H1 (cell line): ENCODE measurements at regions not wholly inside any gene's neighbourhood (a gene's known extent, or its start where the extent isn't known, plus 50 kb on each side); places are given as distances from the start of the nearest gene placed in this dataset.

Experiments used
- CTCF ChIA-PET: fragments of 300-600 bp; sonication (Branson Sonifier 250); formaldehyde crosslinking; loops from one replicate; lab custom pipeline; 2021; ENCODE audit not compliant: partially characterized antibody; lab: Charles Lee
- POLR2A ChIA-PET: fragments of 300-600 bp; sonication (Branson Sonifier 250); formaldehyde crosslinking; loops from one replicate; lab custom pipeline; 2021; ENCODE audit warnings: inconsistent platforms; ENCODE audit not compliant: partially characterized antibody; lab: Charles Lee
- DNase-seq, 2 experiments: peaks; one replicate each; pipeline versions ENCODE4 v3.0.0 to v3.0.0-alpha.2; 2010 to 2022; ENCODE audit warnings: low spot score in 2 of 2, low read depth in 1 of 2, mixed read lengths in 1 of 2
- FAIRE-seq: peaks from 2 replicates; lab custom pipeline; 2011; peaks lifted over from hg19 to GRCh38; lab: Jason Lieb, UNC
- H2AFZ ChIP-seq: 2 replicates; pipeline ENCODE4 v1.8.1; 2012; ENCODE audit warnings: low read length, inconsistent platforms
- H2AK5ac ChIP-seq: 2 replicates; pipeline ENCODE4 v1.6.1; 2013; ENCODE audit warnings: low read depth, low read length
- H2BK120ac ChIP-seq: replicated peaks from 2 replicates; pipeline ENCODE3; 2013; ENCODE audit warnings: low read depth, low read length, inconsistent platforms
- H2BK12ac ChIP-seq: 2 replicates; pipeline ENCODE4 v1.6.1; 2013; ENCODE audit warnings: low read depth, low read length
- H2BK15ac ChIP-seq: 2 replicates; pipeline ENCODE4 v1.6.1; 2013; ENCODE audit warnings: low read length
- H2BK20ac ChIP-seq: 2 replicates; pipeline ENCODE4 v1.6.1; 2013; ENCODE audit warnings: low read length
- H2BK5ac ChIP-seq: 2 replicates; pipeline ENCODE4 v1.6.1; 2013; ENCODE audit warnings: low read depth, low read length
- H3K14ac ChIP-seq: 2 replicates; pipeline ENCODE4 v1.6.1; 2013; ENCODE audit warnings: inconsistent platforms; ENCODE audit not compliant: insufficient read length
- H3K18ac ChIP-seq: 2 replicates; pipeline ENCODE4 v1.6.1; 2013; ENCODE audit warnings: low read length; ENCODE audit errors: extremely low read depth
- H3K23ac ChIP-seq: 2 replicates; pipeline ENCODE4 v1.6.1; 2013; ENCODE audit warnings: inconsistent platforms; ENCODE audit not compliant: insufficient read length
- H3K23me2 ChIP-seq: 2 replicates; pipeline ENCODE4 v1.6.1; 2013; ENCODE audit warnings: low read depth, low read length
- H3K27ac ChIP-seq: 2 replicates; pipeline ENCODE4 v1.6.1; 2011; ENCODE audit warnings: low read depth, low read length, inconsistent platforms
- H3K27me3 ChIP-seq, 4 experiments: replicated peaks in 1 of 4; 1 replicate in 1 of 4; 2 replicates in 3 of 4; pipeline versions ENCODE4 v1.6.1 to v1.8.1; 2011 to 2013; ENCODE audit warnings: low read length in 3 of 4, mild to moderate bottlenecking in 3 of 4, inconsistent platforms in 2 of 4, mixed read lengths in 2 of 4, moderate library complexity in 1 of 4; ENCODE audit not compliant: control insufficient read depth in 3 of 4, insufficient read depth in 3 of 4; ENCODE audit errors: extremely low read depth in 1 of 4
- H3K36me3 ChIP-seq, 4 experiments: 2 replicates each; pipeline versions ENCODE4 v1.6.1 to v1.8.1; 2011 to 2013; ENCODE audit warnings: mild to moderate bottlenecking in 4 of 4, low read length in 3 of 4, moderate library complexity in 2 of 4, control low read depth in 1 of 4, inconsistent platforms in 1 of 4; ENCODE audit not compliant: insufficient read depth in 4 of 4, control insufficient read depth in 2 of 4
- H3K4ac ChIP-seq: replicated peaks from 2 replicates; pipeline ENCODE3; 2013; ENCODE audit warnings: low read length, low read depth, mixed read lengths, inconsistent platforms; ENCODE audit not compliant: insufficient read length
- H3K4me1 ChIP-seq, 4 experiments: replicated peaks in 1 of 4; 1 replicate in 1 of 4; 2 replicates in 3 of 4; pipeline versions ENCODE4 v1.6.1 to v1.8.1; 2011 to 2013; ENCODE audit warnings: low read length in 3 of 4, inconsistent platforms in 2 of 4, mixed read lengths in 1 of 4; ENCODE audit not compliant: insufficient read depth in 4 of 4, control insufficient read depth in 3 of 4
- H3K4me2 ChIP-seq, 2 experiments: 2 replicates each; pipeline versions ENCODE4 v1.6.1 to v1.8.1; 2011 to 2013; ENCODE audit warnings: low read depth in 2 of 2, low read length in 2 of 2, control low read depth in 1 of 2, inconsistent platforms in 1 of 2, mild to moderate bottlenecking in 1 of 2; ENCODE audit not compliant: insufficient read depth in 1 of 2
- H3K4me3 ChIP-seq, 4 experiments: fragments of 200-600, 300-600 bp in 1 of 4; sonication (generic), shearing (Covaris generic), sonication (Bioruptor Twin) in 1 of 4; 2 replicates each; pipeline versions ENCODE4 v1.5.1 to v1.8.1; 2011 to 2016; ENCODE audit warnings: low read length in 4 of 4, low read depth in 3 of 4, control low read depth in 2 of 4, inconsistent platforms in 2 of 4, mild to moderate bottlenecking in 2 of 4, mixed read lengths in 1 of 4, moderate library complexity in 1 of 4; ENCODE audit not compliant: insufficient read depth in 2 of 4; ENCODE audit errors: extremely low read depth in 1 of 4
- H3K56ac ChIP-seq: replicated peaks from 2 replicates; pipeline ENCODE3; 2013; ENCODE audit warnings: low read depth, mild to moderate bottlenecking, mixed read lengths, low read length, inconsistent platforms; ENCODE audit not compliant: insufficient read length
- H3K79me1 ChIP-seq: 2 replicates; pipeline ENCODE4 v1.6.1; 2013; ENCODE audit warnings: low read depth, low read length, control low read depth
- H3K79me2 ChIP-seq, 2 experiments: 2 replicates each; pipeline versions ENCODE4 v1.6.1 to v1.8.1; 2012 to 2013; ENCODE audit warnings: low read length in 2 of 2, mild to moderate bottlenecking in 2 of 2, inconsistent platforms in 1 of 2; ENCODE audit not compliant: insufficient read depth in 2 of 2, control insufficient read depth in 1 of 2
- H3K9ac ChIP-seq, 4 experiments: replicated peaks in 1 of 4; 1 replicate in 1 of 4; 2 replicates in 3 of 4; pipeline versions ENCODE4 v1.6.1 to v1.8.1; 2011 to 2013; ENCODE audit warnings: low read depth in 3 of 4, low read length in 3 of 4, control low read depth in 2 of 4, mild to moderate bottlenecking in 2 of 4, moderate library complexity in 2 of 4, inconsistent platforms in 1 of 4; ENCODE audit errors: extremely low read depth in 1 of 4
- H3K9me3 ChIP-seq, 2 experiments: 2 replicates each; pipeline versions ENCODE4 v1.6.1 to v1.8.1; 2012 to 2013; ENCODE audit warnings: mild to moderate bottlenecking in 2 of 2, moderate library complexity in 2 of 2, control low read depth in 1 of 2, inconsistent platforms in 1 of 2, low read depth in 1 of 2, low read length in 1 of 2, mixed read lengths in 1 of 2; ENCODE audit not compliant: insufficient read depth in 2 of 2
- H4K20me1 ChIP-seq, 2 experiments: replicated peaks in 1 of 2; 2 replicates each; pipeline versions ENCODE3 to v1.8.1; 2011 to 2013; ENCODE audit warnings: inconsistent platforms in 2 of 2, low read length in 2 of 2, mild to moderate bottlenecking in 1 of 2; ENCODE audit not compliant: insufficient read depth in 2 of 2, control insufficient read depth in 1 of 2
- H4K5ac ChIP-seq: 2 replicates; pipeline ENCODE4 v1.6.1; 2013; ENCODE audit warnings: low read length, low read depth, mixed read lengths, inconsistent platforms; ENCODE audit not compliant: insufficient read length
- H4K8ac ChIP-seq: 2 replicates; pipeline ENCODE4 v1.8.0; 2013; ENCODE audit warnings: mild to moderate bottlenecking, moderate library complexity, low read length, inconsistent platforms; ENCODE audit not compliant: insufficient read depth; ENCODE audit errors: extremely low read depth
- H4K91ac ChIP-seq: replicated peaks from 2 replicates; pipeline ENCODE3; 2013; ENCODE audit warnings: low read length, mixed read lengths, inconsistent platforms; ENCODE audit not compliant: insufficient read length
- CHD2 ChIP-seq: IDR thresholded peaks from 2 replicates; pipeline ENCODE4 v1.6.1; 2012; ENCODE audit warnings: low read length, improper control_type of control experiment
- CREB1 ChIP-seq: IDR thresholded peaks from 2 replicates; pipeline ENCODE4 v1.6.1; 2012; ENCODE audit warnings: inconsistent platforms
- EGR1 ChIP-seq: IDR thresholded peaks from 2 replicates; pipeline ENCODE4 v1.6.1; 2011; ENCODE audit warnings: low read depth, low read length, borderline replicate concordance
- HDAC6 ChIP-seq: IDR thresholded peaks from one replicate; pipeline ENCODE4 v1.7.1; 2012; ENCODE audit warnings: low read depth, mild to moderate bottlenecking, inconsistent platforms, low read length, moderate library complexity
- SIRT6 ChIP-seq: IDR thresholded peaks from one replicate; pipeline ENCODE4 v1.7.1; 2012; ENCODE audit warnings: low read length, inconsistent platforms
- SP1 ChIP-seq: IDR thresholded peaks from 2 replicates; pipeline ENCODE4 v1.6.1; 2011; ENCODE audit warnings: low read depth, low read length
- SP2 ChIP-seq: IDR thresholded peaks from 2 replicates; pipeline ENCODE4 v1.6.1; 2012; ENCODE audit warnings: mild to moderate bottlenecking, low read length, inconsistent platforms
- SUZ12 ChIP-seq: fragments of 200-600 bp; sonication (generic); IDR thresholded peaks from 2 replicates; pipeline ENCODE4 v1.6.1; 2012; ENCODE audit warnings: mild to moderate bottlenecking, inconsistent platforms, low read length, moderate library complexity, mixed read lengths
- TEAD4 ChIP-seq: IDR thresholded peaks from 2 replicates; pipeline ENCODE4 v1.6.1; 2012; ENCODE audit warnings: low read depth, low read length, inconsistent platforms, mixed read lengths
- WGBS, 2 experiments: shearing (Covaris generic) in 1 of 2; methylation state at CpG; one replicate each; pipeline versions ENCODE4 v1.1.6 to v1.1.7; 2013 to 2015; ENCODE audit warnings: low lambda C conversion rate in 2 of 2, mixed read lengths in 2 of 2, inconsistent platforms in 1 of 2, low coverage in 1 of 2, missing lambda C conversion rate in 1 of 2; ENCODE audit not compliant: insufficient replicate concordance in 2 of 2, insufficient coverage in 1 of 2, insufficient read length in 1 of 2; ENCODE audit errors: extremely low coverage in 1 of 2, missing lambda C conversion rate in 1 of 2; 5-methylcytosine and 5-hydroxymethylcytosine counted together
- TF ChIP-seq, protein P1 (sequence below): IDR thresholded peaks from 2 replicates; pipeline ENCODE4 v1.6.1; 2012; ENCODE audit warnings: inconsistent platforms
- TF ChIP-seq, protein P2 (sequence below): IDR thresholded peaks from 2 replicates; pipeline ENCODE4 v1.6.1; 2012; ENCODE audit warnings: low read length, inconsistent platforms
- TF ChIP-seq, protein P3 (sequence below), 3 experiments: IDR thresholded peaks; 1 replicate in 2 of 3; 2 replicates in 1 of 3; pipeline versions ENCODE4 v1.5.1 to v1.6.1; 2011; ENCODE audit warnings: low read length in 3 of 3, mild to moderate bottlenecking in 3 of 3, inconsistent platforms in 2 of 3, low read depth in 1 of 3, moderate library complexity in 1 of 3; ENCODE audit not compliant: insufficient read depth in 1 of 3; ENCODE audit errors: control extremely low read depth in 1 of 3

GRCh38 chr6:163775313-163775712 is 360.8 kb downstream of the QKI start:
- no peak overlapping the region for H4K8ac ChIP-seq
- DNase-seq (no peak), FAIRE-seq (no peak)
- no peak overlapping the region for H2BK20ac ChIP-seq
- no peak overlapping the region for H2AK5ac ChIP-seq
- H3K79me2 ChIP-seq = no peaks in the 10 kb centered on the region
- H3K4ac ChIP-seq = no peak overlapping the region
- no peaks in the 10 kb centered on the region for H3K79me1 ChIP-seq
- no peaks in the 10 kb centered on the region for H3K36me3 ChIP-seq
- H3K4me1 ChIP-seq = no peaks in the 10 kb centered on the region
- no peak overlapping the region for H3K9ac ChIP-seq
- no peak overlapping the region for H3K27ac ChIP-seq
- no peaks in the 10 kb centered on the region for H3K23me2 ChIP-seq
- H3K4me2 ChIP-seq = no peak overlapping the region
- no peak overlapping the region for H3K23ac ChIP-seq
- H3K9me3 ChIP-seq = no peaks in the 10 kb centered on the region
- no peak overlapping the region for H4K91ac ChIP-seq
- H2BK120ac ChIP-seq = no peak overlapping the region
- H2BK12ac ChIP-seq = no peak overlapping the region
- no peak overlapping the region for H4K5ac ChIP-seq
- H3K4me3 ChIP-seq = no peak overlapping the region
- ChIA-PET CTCF (no interaction called here), POLR2A (no interaction called here)
- no peak overlapping the region for H2BK5ac ChIP-seq
- no peak overlapping the region for H2AFZ ChIP-seq
- whole genome bisulfite sequencing, 2 experiments = 94% methylated on average over 3 of the region's 3 CpGs; no CpG with 5 or more reads in 1 of the 2 experiments
- no peak overlapping the region for H3K56ac ChIP-seq
- H3K18ac ChIP-seq = no peak overlapping the region
- H4K20me1 ChIP-seq = no peaks in the 10 kb centered on the region
- H2BK15ac ChIP-seq = no peak overlapping the region
- no peaks in the 10 kb centered on the region for H3K27me3 ChIP-seq
- H3K14ac ChIP-seq = no peak overlapping the region
- TF ChIP-seq HDAC6 = no peak
- TF ChIP-seq, protein P1, sequence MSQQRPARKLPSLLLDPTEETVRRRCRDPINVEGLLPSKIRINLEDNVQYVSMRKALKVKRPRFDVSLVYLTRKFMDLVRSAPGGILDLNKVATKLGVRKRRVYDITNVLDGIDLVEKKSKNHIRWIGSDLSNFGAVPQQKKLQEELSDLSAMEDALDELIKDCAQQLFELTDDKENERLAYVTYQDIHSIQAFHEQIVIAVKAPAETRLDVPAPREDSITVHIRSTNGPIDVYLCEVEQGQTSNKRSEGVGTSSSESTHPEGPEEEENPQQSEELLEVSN = no peak
- TF ChIP-seq CHD2 = no peak
- TF ChIP-seq, protein P2, sequence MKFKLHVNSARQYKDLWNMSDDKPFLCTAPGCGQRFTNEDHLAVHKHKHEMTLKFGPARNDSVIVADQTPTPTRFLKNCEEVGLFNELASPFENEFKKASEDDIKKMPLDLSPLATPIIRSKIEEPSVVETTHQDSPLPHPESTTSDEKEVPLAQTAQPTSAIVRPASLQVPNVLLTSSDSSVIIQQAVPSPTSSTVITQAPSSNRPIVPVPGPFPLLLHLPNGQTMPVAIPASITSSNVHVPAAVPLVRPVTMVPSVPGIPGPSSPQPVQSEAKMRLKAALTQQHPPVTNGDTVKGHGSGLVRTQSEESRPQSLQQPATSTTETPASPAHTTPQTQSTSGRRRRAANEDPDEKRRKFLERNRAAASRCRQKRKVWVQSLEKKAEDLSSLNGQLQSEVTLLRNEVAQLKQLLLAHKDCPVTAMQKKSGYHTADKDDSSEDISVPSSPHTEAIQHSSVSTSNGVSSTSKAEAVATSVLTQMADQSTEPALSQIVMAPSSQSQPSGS = no peak
- no peak for TF ChIP-seq SP1
- TF ChIP-seq CREB1 = no peak
- no peak for TF ChIP-seq EGR1
- TF ChIP-seq SUZ12 = no peak
- TF ChIP-seq, protein P3, sequence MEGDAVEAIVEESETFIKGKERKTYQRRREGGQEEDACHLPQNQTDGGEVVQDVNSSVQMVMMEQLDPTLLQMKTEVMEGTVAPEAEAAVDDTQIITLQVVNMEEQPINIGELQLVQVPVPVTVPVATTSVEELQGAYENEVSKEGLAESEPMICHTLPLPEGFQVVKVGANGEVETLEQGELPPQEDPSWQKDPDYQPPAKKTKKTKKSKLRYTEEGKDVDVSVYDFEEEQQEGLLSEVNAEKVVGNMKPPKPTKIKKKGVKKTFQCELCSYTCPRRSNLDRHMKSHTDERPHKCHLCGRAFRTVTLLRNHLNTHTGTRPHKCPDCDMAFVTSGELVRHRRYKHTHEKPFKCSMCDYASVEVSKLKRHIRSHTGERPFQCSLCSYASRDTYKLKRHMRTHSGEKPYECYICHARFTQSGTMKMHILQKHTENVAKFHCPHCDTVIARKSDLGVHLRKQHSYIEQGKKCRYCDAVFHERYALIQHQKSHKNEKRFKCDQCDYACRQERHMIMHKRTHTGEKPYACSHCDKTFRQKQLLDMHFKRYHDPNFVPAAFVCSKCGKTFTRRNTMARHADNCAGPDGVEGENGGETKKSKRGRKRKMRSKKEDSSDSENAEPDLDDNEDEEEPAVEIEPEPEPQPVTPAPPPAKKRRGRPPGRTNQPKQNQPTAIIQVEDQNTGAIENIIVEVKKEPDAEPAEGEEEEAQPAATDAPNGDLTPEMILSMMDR (IDR thresholded peaks at IDR 0.05; ENCODE audit: control extremely low read depth in 1 of 3, insufficient read depth in 1 of 3, low read depth in 1 of 3, low read length in 3 of 3) = no peak
- no peak for TF ChIP-seq TEAD4
- no peak for TF ChIP-seq SIRT6
- TF ChIP-seq SP2 = no peak
